AG20443 (cell line): ENCODE measurements at regions not wholly inside any gene's neighbourhood (a gene's known extent, or its start where the extent isn't known, plus 50 kb on each side); places are given as distances from the start of the nearest gene placed in this dataset.
"Not testable (repeated sequence)": the region's sequence is repeated elsewhere in the genome, so short reads cannot be mapped to it uniquely, and the experiment has no call there.

Experiments
- DNase-seq: peaks from one replicate; pipeline ENCODE4 v3.0.0; 2012; ENCODE audit warnings: low spot score, mixed read lengths

- DNase-seq = no peak
Measured at GRCh38 chr21:22189278-22189677, 1191.1 kb downstream of the NCAM2 start.

GRCh38 chr21:22191581-22191980, 1193.4 kb downstream of the NCAM2 start:
- no peak for DNase-seq

- DNase-seq = no peak
Measured at GRCh38 chr21:22192766-22193165, 1194.6 kb downstream of the NCAM2 start.

- DNase-seq = not testable (repeated sequence)
Measured at GRCh38 chr21:22194986-22195385, 1196.8 kb downstream of the NCAM2 start.

- DNase-seq = no peak
Measured at GRCh38 chr21:22200378-22201092, 1202.3 kb downstream of the NCAM2 start.

GRCh38 chr21:22201126-22201525, 1202.9 kb downstream of the NCAM2 start:
- DNase-seq = no peak

GRCh38 chr21:22201669-22202068, 1203.5 kb downstream of the NCAM2 start:
- no peak for DNase-seq

GRCh38 chr21:22209304-22209700, 1211.1 kb downstream of the NCAM2 start:
- DNase-seq = no peak

- no peak for DNase-seq
Measured at GRCh38 chr21:22211943-22212342, 1213.7 kb downstream of the NCAM2 start.

- DNase-seq = no peak
Measured at GRCh38 chr21:22223385-22223784, 1225.2 kb downstream of the NCAM2 start.

- no peak for DNase-seq
Measured at GRCh38 chr21:22224261-22224660, 1226.1 kb downstream of the NCAM2 start.

GRCh38 chr21:22225299-22225698, 1227.1 kb downstream of the NCAM2 start:
- DNase-seq = no peak

- DNase-seq = no peak
Measured at GRCh38 chr21:22231013-22231412, 1232.8 kb downstream of the NCAM2 start.

GRCh38 chr21:22235866-22236590, 1237.8 kb downstream of the NCAM2 start:
- no peak for DNase-seq

GRCh38 chr21:22244516-22244915, 1246.3 kb downstream of the NCAM2 start:
- DNase-seq = no peak

GRCh38 chr21:22250355-22250754, 1252.1 kb downstream of the NCAM2 start:
- DNase-seq = no peak

- no peak for DNase-seq
Measured at GRCh38 chr21:22253761-22254160, 1255.6 kb downstream of the NCAM2 start.

- DNase-seq = no peak
Measured at GRCh38 chr21:22258821-22259220, 1260.6 kb downstream of the NCAM2 start.

- no peak for DNase-seq
Measured at GRCh38 chr21:22260274-22260673, 1262.1 kb downstream of the NCAM2 start.

GRCh38 chr21:22263890-22264289, 1265.7 kb downstream of the NCAM2 start:
- no peak for DNase-seq

GRCh38 chr21:22277341-22277740, 1279.1 kb downstream of the NCAM2 start:
- DNase-seq = no peak

- no peak for DNase-seq
Measured at GRCh38 chr21:22278366-22278765, 1280.2 kb downstream of the NCAM2 start.

- DNase-seq = no peak
Measured at GRCh38 chr21:22280851-22281250, 1282.6 kb downstream of the NCAM2 start.
